HL-60 (cell line): ENCODE measurements at regions not wholly inside any gene's neighbourhood (a gene's known extent, or its start where the extent isn't known, plus 50 kb on each side); places are given as distances from the start of the nearest gene placed in this dataset.
"Not testable (repeated sequence)": the region's sequence is repeated elsewhere in the genome, so short reads cannot be mapped to it uniquely, and the experiment has no call there.

Experiments
- POLR2AphosphoS5 ChIP-seq: IDR thresholded peaks from 2 replicates; pipeline ENCODE4 v1.6.1; 2012; ENCODE audit warnings: low read depth
- SPI1 ChIP-seq: IDR thresholded peaks from 2 replicates; pipeline ENCODE4 v1.6.1; 2012; ENCODE audit warnings: low read depth, mild to moderate bottlenecking, borderline replicate concordance
- TF ChIP-seq, protein P1 (sequence below): IDR thresholded peaks from one replicate; pipeline ENCODE4 v1.5.1; 2011; ENCODE audit warnings: low read length, control low read depth, inconsistent platforms; ENCODE audit not compliant: insufficient read depth

GRCh38 chr17:27373695-27374094 is 79.8 kb downstream of the WSB1 start:
- TF ChIP-seq, protein P1, sequence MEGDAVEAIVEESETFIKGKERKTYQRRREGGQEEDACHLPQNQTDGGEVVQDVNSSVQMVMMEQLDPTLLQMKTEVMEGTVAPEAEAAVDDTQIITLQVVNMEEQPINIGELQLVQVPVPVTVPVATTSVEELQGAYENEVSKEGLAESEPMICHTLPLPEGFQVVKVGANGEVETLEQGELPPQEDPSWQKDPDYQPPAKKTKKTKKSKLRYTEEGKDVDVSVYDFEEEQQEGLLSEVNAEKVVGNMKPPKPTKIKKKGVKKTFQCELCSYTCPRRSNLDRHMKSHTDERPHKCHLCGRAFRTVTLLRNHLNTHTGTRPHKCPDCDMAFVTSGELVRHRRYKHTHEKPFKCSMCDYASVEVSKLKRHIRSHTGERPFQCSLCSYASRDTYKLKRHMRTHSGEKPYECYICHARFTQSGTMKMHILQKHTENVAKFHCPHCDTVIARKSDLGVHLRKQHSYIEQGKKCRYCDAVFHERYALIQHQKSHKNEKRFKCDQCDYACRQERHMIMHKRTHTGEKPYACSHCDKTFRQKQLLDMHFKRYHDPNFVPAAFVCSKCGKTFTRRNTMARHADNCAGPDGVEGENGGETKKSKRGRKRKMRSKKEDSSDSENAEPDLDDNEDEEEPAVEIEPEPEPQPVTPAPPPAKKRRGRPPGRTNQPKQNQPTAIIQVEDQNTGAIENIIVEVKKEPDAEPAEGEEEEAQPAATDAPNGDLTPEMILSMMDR = not testable (repeated sequence)
- TF ChIP-seq POLR2AphosphoS5, SPI1: not testable (repeated sequence)
